GM21723 (cell line): ENCODE measurements at regions not wholly inside any gene's neighbourhood (a gene's known extent, or its start where the extent isn't known, plus 50 kb on each side); places are given as distances from the start of the nearest gene placed in this dataset.

Source experiments
- ATAC-seq: cut with Tn5 transposase; IDR thresholded peaks from one replicate; pipeline ENCODE4 v1.9.1; 2021; ENCODE audit warnings: mild to moderate bottlenecking, moderate library complexity; ENCODE audit not compliant: unreplicated experiment

- ATAC-seq: no peak
These were observed 235.9 kb upstream of the CDH6 start for GRCh38 chr5:30957591-30957990.

GRCh38 chr5:30956251-30956650, 237.2 kb upstream of the CDH6 start:
- ATAC-seq: no peak

- no peak for ATAC-seq
These were observed 256.4 kb upstream of the CDH6 start for GRCh38 chr5:30937070-30937469.

GRCh38 chr5:30933599-30933998, 259.9 kb upstream of the CDH6 start:
- ATAC-seq: no peak

GRCh38 chr5:30932273-30933017, 261.0 kb upstream of the CDH6 start:
- no peak for ATAC-seq

GRCh38 chr5:30930736-30931135, 262.8 kb upstream of the CDH6 start:
- ATAC-seq: no peak

- ATAC-seq: no peak
These were observed 264.5 kb upstream of the CDH6 start for GRCh38 chr5:30928956-30929355.

GRCh38 chr5:30926218-30926617, 267.3 kb upstream of the CDH6 start:
- ATAC-seq: no peak

GRCh38 chr5:30921388-30921787, 272.1 kb upstream of the CDH6 start:
- ATAC-seq: no peak

GRCh38 chr5:30918171-30918570, 275.3 kb upstream of the CDH6 start:
- ATAC-seq: no peak

GRCh38 chr5:30908356-30908755, 285.1 kb upstream of the CDH6 start:
- ATAC-seq: no peak

GRCh38 chr5:30900367-30900766, 293.1 kb upstream of the CDH6 start:
- ATAC-seq: no peak

GRCh38 chr5:30894811-30895210, 298.7 kb upstream of the CDH6 start:
- ATAC-seq: no peak

- ATAC-seq: no peak
These were observed 301.8 kb upstream of the CDH6 start for GRCh38 chr5:30891660-30892059.

- ATAC-seq: no peak
These were observed 303.1 kb upstream of the CDH6 start for GRCh38 chr5:30890377-30890776.

- no peak for ATAC-seq
These were observed 313.0 kb upstream of the CDH6 start for GRCh38 chr5:30880514-30880913.

GRCh38 chr5:30879887-30880286, 313.6 kb upstream of the CDH6 start:
- no peak for ATAC-seq

- no peak for ATAC-seq
These were observed 314.7 kb upstream of the CDH6 start for GRCh38 chr5:30878746-30879145.

GRCh38 chr5:30878296-30878695, 315.2 kb upstream of the CDH6 start:
- ATAC-seq: no peak

- no peak for ATAC-seq
These were observed 319.0 kb upstream of the CDH6 start for GRCh38 chr5:30874241-30875034.

GRCh38 chr5:30871196-30871595, 322.3 kb upstream of the CDH6 start:
- ATAC-seq: no peak

GRCh38 chr5:30867711-30868110, 325.8 kb upstream of the CDH6 start:
- ATAC-seq: no peak
